ENCODE measurements at regions not wholly inside any gene's neighbourhood (a gene's known extent, or its start where the extent isn't known, plus 50 kb on each side); places are given as distances from the start of the nearest gene placed in this dataset.

DNA sequence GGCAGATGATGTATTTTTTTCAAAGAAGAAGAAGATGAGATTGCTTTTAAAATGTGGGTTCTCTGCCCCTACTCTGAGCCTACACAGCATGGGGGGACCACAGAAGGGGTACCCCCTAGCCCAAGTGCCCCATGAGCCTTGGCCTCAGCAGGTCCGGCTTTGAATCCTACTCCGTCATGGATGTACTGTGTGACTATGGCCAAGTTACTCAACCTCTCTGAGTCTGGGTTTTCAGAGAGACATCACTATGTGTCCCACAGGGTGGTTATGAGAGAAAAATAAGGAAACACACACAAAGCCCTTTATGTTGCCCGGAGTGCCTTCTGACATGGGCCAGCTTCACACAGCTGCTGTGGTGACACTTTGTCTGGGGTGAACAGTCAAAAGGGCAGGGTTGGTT is 92.0 kb downstream of the KCTD15 start:
- Mint-ChIP-seq H3K4me3 (no peak overlapping the region), H3K27me3 (peaks cover 8% of the 10 kb centered on the region)

DNA sequence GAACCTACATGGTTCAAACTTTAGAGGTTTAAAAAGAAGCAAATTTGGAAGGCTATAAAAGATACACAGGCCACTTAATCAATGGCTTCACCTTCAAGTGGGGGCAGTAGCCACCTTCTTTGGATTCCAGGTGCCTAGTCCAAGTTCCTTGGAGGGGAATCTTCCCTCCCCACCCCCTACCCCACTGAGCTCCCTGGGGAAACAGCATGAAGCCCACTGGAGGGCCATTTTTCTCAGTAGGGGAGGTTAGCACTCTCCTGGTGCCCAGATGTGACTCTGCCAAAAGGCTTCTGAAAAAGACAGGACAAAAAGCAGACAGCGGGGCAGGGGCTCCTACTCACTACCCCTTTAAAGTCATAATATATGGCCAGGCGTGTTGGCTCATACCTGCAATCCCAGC is 93.9 kb downstream of the KCTD15 start:
- Histone ChIP-seq H3K27me3 (ENCODE audit: control insufficient read depth, insufficient read depth, low read length) (no peaks in the 10 kb centered on the region), H3K27ac (ENCODE audit: insufficient read depth, low read length, poor library complexity, severe bottlenecking) (no peak overlapping the region), H3K4me1 (ENCODE audit: control insufficient read depth, insufficient read depth, low read length, poor library complexity, severe bottlenecking) (no peaks in the 10 kb centered on the region), H3K9me3 (ENCODE audit: control insufficient read depth in 2 of 2, low read length in 2 of 2) (no peaks in the 10 kb centered on the region), H3K36me3 (ENCODE audit: control insufficient read depth, insufficient read depth, low read length) (no peaks in the 10 kb centered on the region), H3K4me3 (ENCODE audit: low read depth, low read length) (no peak overlapping the region)
- H3K9me3 Mint-ChIP-seq, result peaks cover 0 to 1% (median 0%) of the 10 kb centered on the region in 7 donors
- H3K4me3 Mint-ChIP-seq, result no peak overlapping the region
- H3K27me3 Mint-ChIP-seq, result peaks cover 5% of the 10 kb centered on the region
- ATAC-seq (ENCODE audit: low read depth in 2 of 2) (no peak), DNase-seq (no peak)
- no peaks in the 10 kb centered on the region for H3K4me1 Mint-ChIP-seq
- H3K27ac Mint-ChIP-seq, result peak overlapping the region in 1 of 3 donors; percentile 69
- no peaks in the 10 kb centered on the region for H3K36me3 Mint-ChIP-seq

More for the DNA sequence above, 92.0 kb downstream of the KCTD15 start:
- DNase-seq (no peak), ATAC-seq (ENCODE audit: low read depth in 2 of 2) (no peak)
- no peak overlapping the region for H3K4me3 ChIP-seq (ENCODE audit: low read depth, low read length)
- no peak overlapping the region for H3K27ac ChIP-seq (ENCODE audit: insufficient read depth, low read length, poor library complexity, severe bottlenecking)
- Mint-ChIP-seq H3K36me3 (no peaks in the 10 kb centered on the region), H3K27ac (no peak overlapping the region), H3K9me3 (peaks cover 0 to 1% (median 0%) of the 10 kb centered on the region in 7 donors), H3K4me1 (peaks cover 0 to 5% (median 0%) of the 10 kb centered on the region in 4 donors)
- no peaks in the 10 kb centered on the region for H3K4me1 ChIP-seq (ENCODE audit: control insufficient read depth, insufficient read depth, low read length, poor library complexity, severe bottlenecking)
- H3K36me3 ChIP-seq (ENCODE audit: control insufficient read depth, insufficient read depth, low read length), result no peaks in the 10 kb centered on the region
- H3K9me3 ChIP-seq (ENCODE audit: control insufficient read depth in 2 of 2, low read length in 2 of 2), result no peaks in the 10 kb centered on the region
- H3K27me3 ChIP-seq (ENCODE audit: control insufficient read depth, insufficient read depth, low read length), result no peaks in the 10 kb centered on the region

DNA sequence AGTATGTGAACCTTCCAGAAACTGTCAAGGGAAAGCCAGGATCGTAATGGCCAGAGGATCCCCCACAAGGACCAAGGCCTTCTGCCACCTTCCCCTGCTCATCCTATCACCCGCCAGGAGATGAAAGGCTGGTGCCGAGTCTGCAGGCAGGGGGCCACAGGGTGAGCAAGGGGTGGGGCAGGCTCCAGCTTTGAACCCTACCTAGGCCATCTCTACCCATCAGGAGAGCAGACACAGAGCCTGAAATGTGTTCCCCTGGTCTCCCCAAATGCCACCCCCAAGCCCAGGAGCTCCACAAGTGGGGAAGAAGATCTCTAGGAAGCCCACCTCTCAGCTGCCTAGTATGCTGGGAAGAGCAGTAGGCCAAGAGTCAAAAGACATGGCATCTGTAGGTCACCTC is 95.1 kb downstream of the KCTD15 start:
- Mint-ChIP-seq H3K27ac (no peak overlapping the region), H3K9me3 (peaks cover 0 to 3% (median 0%) of the 10 kb centered on the region in 7 donors), H3K4me1 (no peaks in the 10 kb centered on the region), H3K27me3 (peaks cover 5% of the 10 kb centered on the region), H3K4me3 (no peak overlapping the region), H3K36me3 (no peaks in the 10 kb centered on the region)
- Histone ChIP-seq H3K9me3 (ENCODE audit: control insufficient read depth in 2 of 2, low read length in 2 of 2) (no peaks in the 10 kb centered on the region), H3K27ac (ENCODE audit: insufficient read depth, low read length, poor library complexity, severe bottlenecking) (no peak overlapping the region), H3K4me1 (ENCODE audit: control insufficient read depth, insufficient read depth, low read length, poor library complexity, severe bottlenecking) (no peaks in the 10 kb centered on the region), H3K4me3 (ENCODE audit: low read depth, low read length) (no peak overlapping the region), H3K27me3 (ENCODE audit: control insufficient read depth, insufficient read depth, low read length) (no peaks in the 10 kb centered on the region), H3K36me3 (ENCODE audit: control insufficient read depth, insufficient read depth, low read length) (no peaks in the 10 kb centered on the region)
- ATAC-seq (ENCODE audit: low read depth in 2 of 2) (no peak), DNase-seq (no peak)

DNA sequence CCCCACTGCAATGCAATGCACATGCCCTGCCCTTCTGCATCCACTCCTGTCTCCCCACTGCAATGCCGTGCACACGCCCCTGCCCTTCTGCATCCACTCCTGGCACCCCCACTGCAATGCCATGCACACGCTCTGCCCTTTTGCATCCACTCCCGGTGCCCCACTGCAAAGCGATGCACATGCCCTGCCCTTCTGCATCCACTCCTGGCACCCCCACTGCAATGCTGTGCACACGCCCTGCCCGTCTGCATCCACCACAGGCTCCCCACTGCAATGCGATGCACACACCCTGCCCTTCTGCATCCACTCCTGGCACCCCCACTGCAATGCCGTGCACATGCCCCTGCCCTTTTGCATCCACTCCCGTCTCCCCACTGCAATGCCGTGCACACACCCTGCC is 98.1 kb downstream of the KCTD15 start:
- no peak overlapping the region for H3K27ac Mint-ChIP-seq
- DNase-seq (no peak), ATAC-seq (ENCODE audit: low read depth in 2 of 2) (no peak)
- no peaks in the 10 kb centered on the region for H3K36me3 Mint-ChIP-seq
- no peaks in the 10 kb centered on the region for H3K27me3 ChIP-seq (ENCODE audit: control insufficient read depth, insufficient read depth, low read length)
- H3K4me1 ChIP-seq (ENCODE audit: control insufficient read depth, insufficient read depth, low read length, poor library complexity, severe bottlenecking), result no peaks in the 10 kb centered on the region
- H3K4me3 ChIP-seq (ENCODE audit: low read depth, low read length), result no peak overlapping the region
- no peaks in the 10 kb centered on the region for H3K36me3 ChIP-seq (ENCODE audit: control insufficient read depth, insufficient read depth, low read length)
- H3K4me1 Mint-ChIP-seq, result no peaks in the 10 kb centered on the region
- H3K27ac ChIP-seq (ENCODE audit: insufficient read depth, low read length, poor library complexity, severe bottlenecking), result no peak overlapping the region
- peaks cover 10% of the 10 kb centered on the region for H3K27me3 Mint-ChIP-seq
- no peak overlapping the region for H3K4me3 Mint-ChIP-seq
- peaks cover 10 to 16% of the 10 kb centered on the region in 2 experiments for H3K9me3 ChIP-seq (ENCODE audit: control insufficient read depth in 2 of 2, low read length in 2 of 2)
- H3K9me3 Mint-ChIP-seq, result peaks cover 0 to 20% (median 8%) of the 10 kb centered on the region in 7 donors

DNA sequence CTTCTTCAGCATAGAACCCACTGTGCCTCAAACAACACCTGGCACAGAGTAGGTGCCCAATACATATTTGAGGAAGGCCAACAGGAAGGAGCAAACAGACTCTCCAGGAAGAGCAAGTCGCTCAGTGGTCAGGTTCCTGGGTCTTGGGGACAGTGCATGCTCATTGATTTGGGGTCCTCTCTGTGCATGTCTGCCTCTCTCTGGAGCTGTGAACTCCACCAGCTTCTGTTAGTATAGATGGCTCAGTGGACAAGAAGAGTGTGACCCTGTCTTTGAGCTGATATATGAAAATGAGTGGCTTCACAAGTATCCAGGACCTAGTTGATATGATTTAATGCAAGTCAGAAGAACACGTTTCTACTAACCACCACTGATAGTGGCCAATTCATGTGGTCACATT is 98.7 kb downstream of the KCTD15 start:
- ATAC-seq (ENCODE audit: low read depth in 2 of 2), result no peak
- Mint-ChIP-seq H3K27me3 (peaks cover 10% of the 10 kb centered on the region), H3K4me3 (no peak overlapping the region), H3K36me3 (no peaks in the 10 kb centered on the region), H3K4me1 (no peaks in the 10 kb centered on the region), H3K27ac (no peak overlapping the region), H3K9me3 (peaks cover 0 to 24% (median 8%) of the 10 kb centered on the region in 7 donors)
- no peak for DNase-seq
- Histone ChIP-seq H3K4me3 (ENCODE audit: low read depth, low read length) (no peak overlapping the region), H3K27ac (ENCODE audit: insufficient read depth, low read length, poor library complexity, severe bottlenecking) (no peak overlapping the region), H3K9me3 (ENCODE audit: control insufficient read depth in 2 of 2, low read length in 2 of 2) (peaks cover 10 to 16% of the 10 kb centered on the region in 2 experiments), H3K4me1 (ENCODE audit: control insufficient read depth, insufficient read depth, low read length, poor library complexity, severe bottlenecking) (no peaks in the 10 kb centered on the region), H3K27me3 (ENCODE audit: control insufficient read depth, insufficient read depth, low read length) (no peaks in the 10 kb centered on the region), H3K36me3 (ENCODE audit: control insufficient read depth, insufficient read depth, low read length) (no peaks in the 10 kb centered on the region)

DNA sequence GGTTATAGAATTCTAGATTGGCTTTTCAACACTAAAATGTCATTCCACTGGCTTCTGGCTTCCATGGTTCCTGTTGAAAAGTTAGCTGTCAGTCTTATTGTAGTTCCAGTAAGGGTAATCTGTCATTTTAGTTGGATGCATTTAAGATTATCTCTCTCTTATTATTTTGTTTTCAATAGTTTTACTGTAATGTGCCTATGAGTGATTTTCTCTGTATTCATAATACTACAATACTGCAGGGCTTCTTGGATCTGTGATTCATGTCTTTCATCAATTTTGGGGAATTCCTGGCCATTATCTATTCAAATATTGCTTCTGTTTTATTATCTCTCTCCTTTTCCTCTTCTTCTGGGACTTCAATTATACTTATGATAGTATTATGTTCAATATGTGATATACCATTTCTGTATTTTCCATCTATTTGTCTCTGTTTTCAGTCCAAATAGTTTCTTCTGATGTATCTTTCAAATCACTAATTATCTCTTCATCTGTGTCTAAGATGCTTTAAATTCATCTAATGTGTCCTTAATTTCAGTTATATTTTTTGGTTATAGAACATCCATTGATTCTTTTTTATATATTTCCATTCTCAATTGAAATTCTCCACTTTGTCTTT is 101.5 kb downstream of the KCTD15 start:
- Mint-ChIP-seq H3K27ac (no peak overlapping the region), H3K9me3 (peaks cover 0 to 24% (median 8%) of the 10 kb centered on the region in 7 donors), H3K4me1 (no peaks in the 10 kb centered on the region), H3K36me3 (no peaks in the 10 kb centered on the region), H3K27me3 (peaks cover 16% of the 10 kb centered on the region), H3K4me3 (no peak overlapping the region)
- Histone ChIP-seq H3K27ac (ENCODE audit: insufficient read depth, low read length, poor library complexity, severe bottlenecking) (no peak overlapping the region), H3K4me3 (ENCODE audit: low read depth, low read length) (no peak overlapping the region), H3K4me1 (ENCODE audit: control insufficient read depth, insufficient read depth, low read length, poor library complexity, severe bottlenecking) (no peaks in the 10 kb centered on the region), H3K36me3 (ENCODE audit: control insufficient read depth, insufficient read depth, low read length) (no peaks in the 10 kb centered on the region), H3K9me3 (ENCODE audit: control insufficient read depth in 2 of 2, low read length in 2 of 2) (peaks cover 10 to 16% of the 10 kb centered on the region in 2 experiments), H3K27me3 (ENCODE audit: control insufficient read depth, insufficient read depth, low read length) (peaks cover 2% of the 10 kb centered on the region)
- DNase-seq (no peak), ATAC-seq (ENCODE audit: low read depth in 2 of 2) (no peak)

DNA sequence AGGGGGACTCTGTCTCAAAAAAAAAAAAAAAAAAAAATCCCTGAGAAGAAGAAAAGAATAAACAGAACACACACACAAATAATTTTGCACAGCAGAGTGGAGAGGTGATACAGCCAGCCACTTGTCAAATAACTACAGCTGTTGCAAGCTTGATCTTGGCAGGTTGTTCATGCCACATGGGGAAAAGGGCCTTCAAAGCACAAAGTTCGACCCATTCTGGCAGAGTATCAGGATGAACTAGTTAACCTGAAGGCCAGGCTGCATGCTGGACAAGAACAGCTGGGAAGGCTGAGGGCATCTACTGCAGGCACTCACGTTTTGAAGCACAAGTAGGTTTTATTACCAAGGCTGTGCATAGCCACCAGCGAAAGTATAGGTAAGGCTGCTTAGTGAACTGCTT is 104.1 kb downstream of the KCTD15 start:
- Histone ChIP-seq H3K36me3 (ENCODE audit: control insufficient read depth, insufficient read depth, low read length) (no peaks in the 10 kb centered on the region), H3K4me3 (ENCODE audit: low read depth, low read length) (no peak overlapping the region), H3K27me3 (ENCODE audit: control insufficient read depth, insufficient read depth, low read length) (peaks cover 10% of the 10 kb centered on the region), H3K9me3 (ENCODE audit: control insufficient read depth in 2 of 2, low read length in 2 of 2) (peaks cover 10 to 16% of the 10 kb centered on the region in 2 experiments), H3K27ac (ENCODE audit: insufficient read depth, low read length, poor library complexity, severe bottlenecking) (no peak overlapping the region), H3K4me1 (ENCODE audit: control insufficient read depth, insufficient read depth, low read length, poor library complexity, severe bottlenecking) (peaks cover 4% of the 10 kb centered on the region)
- Mint-ChIP-seq H3K27ac (no peak overlapping the region), H3K36me3 (no peaks in the 10 kb centered on the region), H3K9me3 (peaks cover 0 to 24% (median 8%) of the 10 kb centered on the region in 7 donors), H3K4me3 (no peak overlapping the region), H3K4me1 (peaks cover 0 to 6% (median 3%) of the 10 kb centered on the region in 4 donors), H3K27me3 (peaks cover 24% of the 10 kb centered on the region)
- no peak for ATAC-seq (ENCODE audit: low read depth in 2 of 2)
- DNase-seq, result no peak

DNA sequence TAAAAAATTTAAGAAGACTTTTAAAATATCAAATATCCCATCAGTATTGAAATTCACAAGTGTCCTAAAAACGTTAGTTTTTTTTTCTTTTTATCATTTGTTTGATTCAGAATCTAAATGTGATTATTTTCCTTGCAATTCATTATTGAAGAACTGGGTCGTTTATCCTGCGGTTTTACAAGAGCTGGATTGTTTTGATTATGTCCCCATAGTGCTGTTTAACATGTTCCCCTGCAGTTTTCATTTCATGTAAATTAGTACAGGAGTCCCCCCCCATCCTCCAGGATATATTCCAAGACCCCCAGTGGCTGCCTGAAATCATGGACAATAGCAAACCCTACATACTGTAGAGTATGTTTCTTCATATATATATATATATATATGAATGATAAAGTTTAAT is 105.7 kb downstream of the KCTD15 start:
- Histone ChIP-seq H3K9me3 (ENCODE audit: control insufficient read depth in 2 of 2, low read length in 2 of 2) (peaks cover 10 to 14% of the 10 kb centered on the region in 2 experiments), H3K4me3 (ENCODE audit: low read depth, low read length) (no peak overlapping the region), H3K27me3 (ENCODE audit: control insufficient read depth, insufficient read depth, low read length) (peaks cover 13% of the 10 kb centered on the region), H3K4me1 (ENCODE audit: control insufficient read depth, insufficient read depth, low read length, poor library complexity, severe bottlenecking) (peaks cover 4% of the 10 kb centered on the region), H3K27ac (ENCODE audit: insufficient read depth, low read length, poor library complexity, severe bottlenecking) (no peak overlapping the region), H3K36me3 (ENCODE audit: control insufficient read depth, insufficient read depth, low read length) (no peaks in the 10 kb centered on the region)
- H3K27ac Mint-ChIP-seq, result no peak overlapping the region
- H3K36me3 Mint-ChIP-seq, result no peaks in the 10 kb centered on the region
- H3K27me3 Mint-ChIP-seq, result peaks cover 28% of the 10 kb centered on the region
- H3K9me3 Mint-ChIP-seq, result peaks cover 0 to 23% (median 8%) of the 10 kb centered on the region in 7 donors
- DNase-seq (no peak), ATAC-seq (ENCODE audit: low read depth in 2 of 2) (no peak)
- H3K4me3 Mint-ChIP-seq, result no peak overlapping the region
- peaks cover 0 to 6% (median 3%) of the 10 kb centered on the region in 4 donors for H3K4me1 Mint-ChIP-seq
